ENCODE measurements at regions not wholly inside any gene's neighbourhood (a gene's known extent, or its start where the extent isn't known, plus 50 kb on each side); places are given as distances from the start of the nearest gene placed in this dataset.
"Not testable (repeated sequence)": the region's sequence is repeated elsewhere in the genome, so short reads cannot be mapped to it uniquely, and the experiment has no call there.

GRCh38 chr16:72729552-72729951, 318.4 kb downstream of the ZFHX3 start:
- not testable (repeated sequence) for DNase-seq (ENCODE audit: low spot score)

GRCh38 chr16:72728516-72728915, 319.4 kb downstream of the ZFHX3 start:
- DNase-seq (ENCODE audit: low spot score) = no peak

- DNase-seq (ENCODE audit: low spot score) = no peak
These were observed 320.4 kb downstream of the ZFHX3 start for GRCh38 chr16:72727565-72727964.

- no peak for DNase-seq (ENCODE audit: low spot score)
These were observed 322.3 kb downstream of the ZFHX3 start for GRCh38 chr16:72725643-72726042.

GRCh38 chr16:72723781-72724180, 324.1 kb downstream of the ZFHX3 start:
- peak; percentile 5 for DNase-seq (ENCODE audit: low spot score)

- DNase-seq (ENCODE audit: low spot score) = no peak
These were observed 325.4 kb downstream of the ZFHX3 start for GRCh38 chr16:72722552-72722951.

GRCh38 chr16:72721981-72722380, 325.9 kb downstream of the ZFHX3 start:
- no peak for DNase-seq (ENCODE audit: low spot score)

- DNase-seq (ENCODE audit: low spot score) = no peak
These were observed 332.7 kb downstream of the ZFHX3 start for GRCh38 chr16:72715267-72715666.

- no peak for DNase-seq (ENCODE audit: low spot score)
These were observed 336.1 kb downstream of the ZFHX3 start for GRCh38 chr16:72711823-72712222.

- no peak for DNase-seq (ENCODE audit: low spot score)
These were observed 342.1 kb downstream of the ZFHX3 start for GRCh38 chr16:72705801-72706200.

GRCh38 chr16:72704746-72705372, 343.1 kb downstream of the ZFHX3 start:
- no peak for DNase-seq (ENCODE audit: low spot score)

- no peak for DNase-seq (ENCODE audit: low spot score)
These were observed 358.1 kb downstream of the ZFHX3 start for GRCh38 chr16:72689851-72690250.

- no peak for DNase-seq (ENCODE audit: low spot score)
These were observed 367.2 kb downstream of the ZFHX3 start for GRCh38 chr16:72680732-72681131.

- no peak for DNase-seq (ENCODE audit: low spot score)
These were observed 368.1 kb downstream of the ZFHX3 start for GRCh38 chr16:72679856-72680255.

GRCh38 chr16:72677662-72678447, 370.1 kb downstream of the ZFHX3 start:
- peak; percentile 54 for DNase-seq (ENCODE audit: low spot score)

- peak; percentile 18 for DNase-seq (ENCODE audit: low spot score)
These were observed 374.8 kb downstream of the ZFHX3 start for GRCh38 chr16:72673118-72673517.

GRCh38 chr16:72666267-72666666, 381.7 kb downstream of the ZFHX3 start:
- peak; percentile 33 for DNase-seq (ENCODE audit: low spot score)

- DNase-seq (ENCODE audit: low spot score) = peak; percentile 39
These were observed 382.2 kb downstream of the ZFHX3 start for GRCh38 chr16:72665701-72666100.

- DNase-seq (ENCODE audit: low spot score) = peak; percentile 99
These were observed 383.2 kb downstream of the ZFHX3 start for GRCh38 chr16:72664509-72665408.

- DNase-seq (ENCODE audit: low spot score) = peak; percentile 54
These were observed 383.8 kb downstream of the ZFHX3 start for GRCh38 chr16:72664056-72664508.

GRCh38 chr16:72658888-72659717, 388.8 kb downstream of the ZFHX3 start:
- DNase-seq (ENCODE audit: low spot score) = no peak

GRCh38 chr16:72657791-72658190, 390.1 kb downstream of the ZFHX3 start:
- no peak for DNase-seq (ENCODE audit: low spot score)

All from RKO (cell line).